ENCODE measurements at regions not wholly inside any gene's neighbourhood (a gene's known extent, or its start where the extent isn't known, plus 50 kb on each side); places are given as distances from the start of the nearest gene placed in this dataset.

DNA sequence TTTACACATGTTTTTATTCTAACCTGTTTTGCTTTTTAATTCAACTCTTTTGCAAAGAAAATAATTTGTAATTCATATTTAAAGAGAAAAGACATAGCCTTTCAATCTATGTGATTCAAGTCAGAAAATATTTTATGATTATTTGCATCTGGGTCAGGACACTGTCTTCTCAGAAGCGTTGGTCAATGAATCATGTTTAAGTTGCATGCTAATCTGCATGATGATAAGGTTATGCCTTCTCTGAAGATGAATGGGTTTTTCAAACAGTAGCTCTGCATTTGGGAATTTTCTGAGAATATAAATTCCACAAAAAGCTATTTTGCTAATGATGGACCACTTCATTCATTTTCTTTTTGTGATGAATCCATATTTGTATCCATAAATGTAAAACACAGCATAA lies 282.5 kb downstream of the TMA16 start:
- Mint-ChIP-seq H3K36me3 (ENCODE audit: insufficient read depth in 1 of 3, low read depth in 3 of 3) (no peaks in the 10 kb centered on the region), H3K27me3 (ENCODE audit: low read depth) (no peaks in the 10 kb centered on the region), H3K27ac (no peak overlapping the region), H3K9me3 (no peaks in the 10 kb centered on the region), H3K4me1 (peaks cover 0 to 5% of the 10 kb centered on the region in 2 experiments; a peak in 1 of 4 replicates), H3K4me3 (no peak overlapping the region)
- Histone ChIP-seq H2BK120ac (ENCODE audit: low read depth, low read length, poor library complexity, severe bottlenecking) (no peak overlapping the region), H4K5ac (ENCODE audit: insufficient read length, low read depth, low read length) (no peak overlapping the region), H2BK12ac (ENCODE audit: insufficient read length, low read depth, low read length) (no peak overlapping the region), H3K23ac (ENCODE audit: insufficient read length, low read depth, low read length) (no peak overlapping the region), H3K4ac (ENCODE audit: low read depth, low read length) (no peak overlapping the region), H2BK15ac (ENCODE audit: low read depth, low read length) (no peak overlapping the region), H3K4me2 (ENCODE audit: insufficient read depth, insufficient read length, low read length) (no peak overlapping the region), H2BK5ac (ENCODE audit: insufficient read length, low read length) (no peak overlapping the region), H3K79me1 (ENCODE audit: insufficient read depth, low read depth, low read length, poor library complexity, severe bottlenecking) (no peaks in the 10 kb centered on the region), H3K9me3 (ENCODE audit: control insufficient read depth, low read depth, low read length) (no peaks in the 10 kb centered on the region), H3K27me3 (ENCODE audit: insufficient read depth, low read length) (no peaks in the 10 kb centered on the region), H2AK5ac (ENCODE audit: insufficient read length, low read length) (no peak overlapping the region), H4K20me1 (ENCODE audit: control insufficient read depth, insufficient read depth, insufficient read length) (no peaks in the 10 kb centered on the region), H3K9ac (ENCODE audit: extremely low read depth, insufficient read length, low read length) (no peak overlapping the region), H3K14ac (ENCODE audit: insufficient read depth, low read length) (no peak overlapping the region), H3T11ph (ENCODE audit: low read length) (no peak overlapping the region), H2AFZ (ENCODE audit: low read length) (no peak overlapping the region), H3K4me1 (ENCODE audit: insufficient read depth, low read length) (no peaks in the 10 kb centered on the region), H3K18ac (ENCODE audit: insufficient read length, low read depth, low read length) (no peak overlapping the region), H3K79me2 (ENCODE audit: insufficient read depth, low read length) (no peaks in the 10 kb centered on the region), H3K23me2 (ENCODE audit: insufficient read length, low read depth, low read length, poor library complexity, severe bottlenecking) (no peaks in the 10 kb centered on the region), H3K27ac (ENCODE audit: insufficient read length, low read depth, low read length) (no peak overlapping the region), H2BK20ac (ENCODE audit: low read depth, low read length, poor library complexity, severe bottlenecking) (no peak overlapping the region), H3K56ac (ENCODE audit: insufficient read length, low read depth, low read length) (no peak overlapping the region), H4K91ac (ENCODE audit: insufficient read length, low read depth, low read length) (no peak overlapping the region), H4K8ac (replicated peaks; ENCODE audit: insufficient read length, low read depth, low read length) (no peak overlapping the region)
- no CpG with 5 or more reads among the region's 1 CpG for WGBS (ENCODE audit: extremely low coverage, insufficient read length, low lambda C conversion rate)
- TF ChIP-seq, protein P1, sequence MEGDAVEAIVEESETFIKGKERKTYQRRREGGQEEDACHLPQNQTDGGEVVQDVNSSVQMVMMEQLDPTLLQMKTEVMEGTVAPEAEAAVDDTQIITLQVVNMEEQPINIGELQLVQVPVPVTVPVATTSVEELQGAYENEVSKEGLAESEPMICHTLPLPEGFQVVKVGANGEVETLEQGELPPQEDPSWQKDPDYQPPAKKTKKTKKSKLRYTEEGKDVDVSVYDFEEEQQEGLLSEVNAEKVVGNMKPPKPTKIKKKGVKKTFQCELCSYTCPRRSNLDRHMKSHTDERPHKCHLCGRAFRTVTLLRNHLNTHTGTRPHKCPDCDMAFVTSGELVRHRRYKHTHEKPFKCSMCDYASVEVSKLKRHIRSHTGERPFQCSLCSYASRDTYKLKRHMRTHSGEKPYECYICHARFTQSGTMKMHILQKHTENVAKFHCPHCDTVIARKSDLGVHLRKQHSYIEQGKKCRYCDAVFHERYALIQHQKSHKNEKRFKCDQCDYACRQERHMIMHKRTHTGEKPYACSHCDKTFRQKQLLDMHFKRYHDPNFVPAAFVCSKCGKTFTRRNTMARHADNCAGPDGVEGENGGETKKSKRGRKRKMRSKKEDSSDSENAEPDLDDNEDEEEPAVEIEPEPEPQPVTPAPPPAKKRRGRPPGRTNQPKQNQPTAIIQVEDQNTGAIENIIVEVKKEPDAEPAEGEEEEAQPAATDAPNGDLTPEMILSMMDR (conservative IDR thresholded peaks at IDR 0.05): no peak
- DNase-seq: no peak
